Heart left ventricle (tissue), 16 donors: ENCODE measurements at regions not wholly inside any gene's neighbourhood (a gene's known extent, or its start where the extent isn't known, plus 50 kb on each side); places are given as distances from the start of the nearest gene placed in this dataset.

Experiments used
- ATAC-seq, 4 donors: fragments of 200-7000 bp; cut with Tn5 transposase; one replicate each; pipeline ENCODE4 v1.9.1; 2020 to 2022; ENCODE audit warnings: moderate library complexity in 4 of 4, mild to moderate bottlenecking in 3 of 4, moderate number of reproducible peaks in 1 of 4
- DNase-seq, 5 donors: peaks; one replicate each; pipeline ENCODE4 v3.0.0-alpha.2; 2020
- H3K27ac ChIP-seq, 12 donors: fragments of 200-600 bp; sonication (generic) in 4 of 12; one replicate each; pipeline versions ENCODE4 v1.5.0 to v1.8.0; 2016 to 2022; ENCODE audit warnings: mild to moderate bottlenecking in 2 of 12
- H3K27me3 ChIP-seq, 9 donors: fragments of 200-600 bp; sonication (generic) in 2 of 9; one replicate each; pipeline versions ENCODE4 v1.5.1 to v1.8.0; 2016 to 2022; ENCODE audit warnings: mild to moderate bottlenecking in 3 of 9
- H3K36me3 ChIP-seq, 9 donors: fragments of 200-600 bp; sonication (generic) in 2 of 9; one replicate each; pipeline versions ENCODE4 v1.5.0 to v1.8.0; 2018 to 2022; ENCODE audit warnings: mild to moderate bottlenecking in 2 of 9
- H3K4me1 ChIP-seq, 12 donors: fragments of 200-600 bp; sonication (generic) in 4 of 12; one replicate each; pipeline versions ENCODE4 v1.5.0 to v1.8.0; 2016 to 2022; ENCODE audit warnings: mild to moderate bottlenecking in 3 of 12
- H3K4me3 ChIP-seq, 12 donors: fragments of 200-600 bp; sonication (generic) in 4 of 12; one replicate each; pipeline versions ENCODE4 v1.5.0 to v1.8.0; 2017 to 2022; ENCODE audit warnings: mild to moderate bottlenecking in 9 of 12, moderate library complexity in 4 of 12
- H3K9me3 ChIP-seq, 12 donors: fragments of 200-600 bp; sonication (generic) in 4 of 12; one replicate each; pipeline versions ENCODE4 v1.5.0 to v1.8.0; 2016 to 2022; ENCODE audit warnings: mild to moderate bottlenecking in 1 of 12
- POLR2A ChIP-seq, 2 donors: fragments of 450-650 bp; IDR thresholded peaks; one replicate each; pipeline ENCODE4 v1.6.1; 2017; ENCODE audit warnings: antibody characterized with exemption in 2 of 2, mild to moderate bottlenecking in 2 of 2, moderate library complexity in 2 of 2
- WGBS, 4 donors: extraction: QIAGEN DNeasy Blood & Tissue Kit in 2 of 4; methylation state at CpG; one replicate each; pipeline versions ENCODE4 v1.1.5 to v1.1.7; 2013 to 2018; 5-methylcytosine and 5-hydroxymethylcytosine counted together
- intact Hi-C, 10 donors: fragments of 100-400 bp; cut with DNase I; formaldehyde crosslinking; loops; one replicate each; pipeline versions ENCODE4 v1.11.1 to v1.14.2; 2022
- TF ChIP-seq, protein P1 (sequence below), 12 donors: fragments of 200-600 bp; sonication (generic) in 4 of 12; IDR thresholded peaks; one replicate each; pipeline versions ENCODE4 v1.5.0 to v1.8.0; 2018 to 2022; ENCODE audit warnings: antibody characterized with exemption in 12 of 12, mild to moderate bottlenecking in 5 of 12
- donor health status: ischemic (EF 13 %, LVEDD 7.1; RV severe dilation, severe dysfunction).
- donor health status: healthy with polysubstance abuse.
- donor health status: DM: no; HTN: yes; CAD: no.
- donor health status: DM: no; HTN: no; CAD: no.
- donor health status: ischemic (EF 25% LVEDD 6.9; RV normal size, moderate dysfunction).
- donor health status: ischemic (EF 25% LVEDD 5.7; RV mildly dilated, moderate dysfunction).
- donor health status: healthy.
- donor health status: DM: yes; HTN: yes; CAD: no.
- donor health status: ischemic (EF 35%, LVEDD 5.7; RV mildly dilated, moderate dysfunction).
- donor health status: nonischemic (EF 11% LVEDD 7.7; RV severe dilation, severe dysfunction).
- donor health status: DM: yes; HTN: yes; CAD: no.
- donor health status: PGD.
- donor health status: ischemic (EF 29% LVEDD 5.4; RV normal size, mild dysfunction).
- donor health status: nonischemic (EF 23%, LVEDD 6.1; RV moderate dilation, normal function).

DNA sequence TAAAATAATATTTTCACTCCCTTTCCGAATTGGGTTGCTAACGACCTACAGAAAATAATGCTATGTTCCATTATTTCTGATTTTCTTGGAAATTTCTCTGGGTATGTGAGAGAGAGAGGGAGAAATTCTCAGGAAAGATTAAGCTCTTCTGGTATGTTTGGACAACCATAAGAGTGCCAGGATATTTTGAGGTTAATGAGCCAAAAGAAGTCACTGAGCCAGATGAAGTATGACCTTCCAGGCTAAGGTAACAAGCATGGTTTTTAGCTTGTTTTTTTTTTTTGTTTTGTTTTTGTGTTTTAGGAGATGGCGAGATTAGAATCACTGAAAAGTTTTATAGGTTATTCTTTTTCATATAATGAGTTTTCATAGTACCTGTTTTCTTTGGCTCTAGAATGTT is 171.0 kb upstream of the FOXP2 start:
- TF ChIP-seq, protein P1, sequence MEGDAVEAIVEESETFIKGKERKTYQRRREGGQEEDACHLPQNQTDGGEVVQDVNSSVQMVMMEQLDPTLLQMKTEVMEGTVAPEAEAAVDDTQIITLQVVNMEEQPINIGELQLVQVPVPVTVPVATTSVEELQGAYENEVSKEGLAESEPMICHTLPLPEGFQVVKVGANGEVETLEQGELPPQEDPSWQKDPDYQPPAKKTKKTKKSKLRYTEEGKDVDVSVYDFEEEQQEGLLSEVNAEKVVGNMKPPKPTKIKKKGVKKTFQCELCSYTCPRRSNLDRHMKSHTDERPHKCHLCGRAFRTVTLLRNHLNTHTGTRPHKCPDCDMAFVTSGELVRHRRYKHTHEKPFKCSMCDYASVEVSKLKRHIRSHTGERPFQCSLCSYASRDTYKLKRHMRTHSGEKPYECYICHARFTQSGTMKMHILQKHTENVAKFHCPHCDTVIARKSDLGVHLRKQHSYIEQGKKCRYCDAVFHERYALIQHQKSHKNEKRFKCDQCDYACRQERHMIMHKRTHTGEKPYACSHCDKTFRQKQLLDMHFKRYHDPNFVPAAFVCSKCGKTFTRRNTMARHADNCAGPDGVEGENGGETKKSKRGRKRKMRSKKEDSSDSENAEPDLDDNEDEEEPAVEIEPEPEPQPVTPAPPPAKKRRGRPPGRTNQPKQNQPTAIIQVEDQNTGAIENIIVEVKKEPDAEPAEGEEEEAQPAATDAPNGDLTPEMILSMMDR (IDR thresholded peaks at IDR 0.05) = no peak
- no peak for TF ChIP-seq POLR2A (IDR thresholded peaks at IDR 0.05)
- no peak overlapping the region for H3K27ac ChIP-seq
- ATAC-seq = no peak

GRCh38 chr7:114242992-114243507 is 171.6 kb upstream of the FOXP2 start:
- WGBS, 4 donors = 57 to 69% (median 60%) methylated on average over 2 of the region's 2 CpGs
- ATAC-seq (peak in 2 of 4 donors; percentile 36 to 65), DNase-seq (no peak)
- TF ChIP-seq, protein P1 (IDR thresholded peaks at IDR 0.05) = no peak
- TF ChIP-seq POLR2A (IDR thresholded peaks at IDR 0.05) = no peak
- no peak overlapping the region for H3K4me3 ChIP-seq
- H3K4me1 ChIP-seq = peaks cover 0 to 5% (median 0%) of the 10 kb centered on the region in 12 donors
- H3K9me3 ChIP-seq = no peaks in the 10 kb centered on the region
- no peak overlapping the region for H3K27ac ChIP-seq
- intact Hi-C loops = no loop called here
- no peaks in the 10 kb centered on the region for H3K36me3 ChIP-seq
- no peaks in the 10 kb centered on the region for H3K27me3 ChIP-seq

More for the DNA sequence above, 171.0 kb upstream of the FOXP2 start:
- no peak for DNase-seq
- H3K4me3 ChIP-seq = no peak overlapping the region
- H3K9me3 ChIP-seq = peaks cover 0 to 3% (median 0%) of the 10 kb centered on the region in 12 donors
- no peaks in the 10 kb centered on the region for H3K27me3 ChIP-seq
- intact Hi-C loops = no loop called here
- peaks cover 0 to 5% (median 0%) of the 10 kb centered on the region in 12 donors for H3K4me1 ChIP-seq
- whole genome bisulfite sequencing, 4 donors = 80 to 86% (median 82%) methylated on average over 3 of the region's 3 CpGs
- no peaks in the 10 kb centered on the region for H3K36me3 ChIP-seq

DNA sequence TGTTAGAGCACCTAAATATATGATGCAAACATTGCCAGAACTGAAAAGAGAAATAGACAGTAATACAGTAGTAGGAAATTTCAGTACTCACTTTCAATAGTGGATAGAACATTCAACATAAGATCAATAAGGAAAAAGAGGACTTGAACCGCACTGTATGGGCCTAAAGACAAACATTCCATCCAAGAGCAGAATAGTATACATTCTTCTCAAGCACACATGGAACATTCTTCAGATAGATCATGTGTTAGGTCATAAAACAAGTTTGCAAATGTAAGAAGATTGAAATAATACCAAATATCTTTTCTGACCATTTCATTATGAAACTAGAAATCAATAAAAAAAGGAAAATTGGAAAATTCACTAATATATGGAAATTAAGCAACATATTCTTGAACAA is 185.4 kb upstream of the FOXP2 start:
- H3K36me3 ChIP-seq = no peaks in the 10 kb centered on the region
- TF ChIP-seq POLR2A (IDR thresholded peaks at IDR 0.05) = no peak
- TF ChIP-seq, protein P1 (IDR thresholded peaks at IDR 0.05) = no peak
- WGBS, 4 donors = 64 to 80% (median 78%) methylated on average over 1 of the region's 1 CpG
- H3K9me3 ChIP-seq = no peaks in the 10 kb centered on the region
- intact Hi-C loops = no loop called here
- ATAC-seq = no peak
- no peaks in the 10 kb centered on the region for H3K27me3 ChIP-seq
- no peak for DNase-seq
- H3K4me3 ChIP-seq = no peak overlapping the region
- no peak overlapping the region for H3K27ac ChIP-seq
- H3K4me1 ChIP-seq = no peaks in the 10 kb centered on the region

GRCh38 chr7:114225784-114226183 is 188.8 kb upstream of the FOXP2 start:
- Histone ChIP-seq H3K27ac (no peak overlapping the region), H3K9me3 (no peaks in the 10 kb centered on the region), H3K27me3 (no peaks in the 10 kb centered on the region), H3K4me3 (no peak overlapping the region), H3K36me3 (no peaks in the 10 kb centered on the region), H3K4me1 (no peaks in the 10 kb centered on the region)
- TF ChIP-seq, protein P1 (IDR thresholded peaks at IDR 0.05) = no peak
- TF ChIP-seq POLR2A (IDR thresholded peaks at IDR 0.05) = no peak
- ATAC-seq (no peak), DNase-seq (no peak)
- intact Hi-C loops = no loop called here
